SK-N-SH treated with all-trans-retinoic acid at 6 μM for 48 hours (cell line): ENCODE measurements at regions not wholly inside any gene's neighbourhood (a gene's known extent, or its start where the extent isn't known, plus 50 kb on each side); places are given as distances from the start of the nearest gene placed in this dataset.

Source experiments
- PPARA ChIP-seq: fragments of 250-450 bp; sonication (Bioruptor Pico); IDR thresholded peaks from 2 replicates; pipeline ENCODE4 v1.5.0; 2020; ENCODE audit warnings: mild to moderate bottlenecking, borderline replicate concordance
- SNAI2 ChIP-seq: fragments of 250-450 bp; sonication (Bioruptor Pico); IDR thresholded peaks from 2 replicates; pipeline ENCODE4 v1.5.0; 2020; ENCODE audit warnings: mild to moderate bottlenecking, moderate library complexity
- TOX ChIP-seq: fragments of 250-450 bp; sonication (Bioruptor Pico); IDR thresholded peaks from 2 replicates; pipeline ENCODE4 v1.8.0; 2021; ENCODE audit warnings: mild to moderate bottlenecking, moderate library complexity, borderline replicate concordance
- TF ChIP-seq, protein P1 (sequence below): fragments of 250-450 bp; sonication (Bioruptor Pico); IDR thresholded peaks from 2 replicates; pipeline ENCODE4 v1.8.0; 2020; ENCODE audit warnings: mild to moderate bottlenecking, moderate library complexity, borderline replicate concordance

- TF ChIP-seq SNAI2 (CRISPR knock-in tag): no peak
- TF ChIP-seq, protein P1, sequence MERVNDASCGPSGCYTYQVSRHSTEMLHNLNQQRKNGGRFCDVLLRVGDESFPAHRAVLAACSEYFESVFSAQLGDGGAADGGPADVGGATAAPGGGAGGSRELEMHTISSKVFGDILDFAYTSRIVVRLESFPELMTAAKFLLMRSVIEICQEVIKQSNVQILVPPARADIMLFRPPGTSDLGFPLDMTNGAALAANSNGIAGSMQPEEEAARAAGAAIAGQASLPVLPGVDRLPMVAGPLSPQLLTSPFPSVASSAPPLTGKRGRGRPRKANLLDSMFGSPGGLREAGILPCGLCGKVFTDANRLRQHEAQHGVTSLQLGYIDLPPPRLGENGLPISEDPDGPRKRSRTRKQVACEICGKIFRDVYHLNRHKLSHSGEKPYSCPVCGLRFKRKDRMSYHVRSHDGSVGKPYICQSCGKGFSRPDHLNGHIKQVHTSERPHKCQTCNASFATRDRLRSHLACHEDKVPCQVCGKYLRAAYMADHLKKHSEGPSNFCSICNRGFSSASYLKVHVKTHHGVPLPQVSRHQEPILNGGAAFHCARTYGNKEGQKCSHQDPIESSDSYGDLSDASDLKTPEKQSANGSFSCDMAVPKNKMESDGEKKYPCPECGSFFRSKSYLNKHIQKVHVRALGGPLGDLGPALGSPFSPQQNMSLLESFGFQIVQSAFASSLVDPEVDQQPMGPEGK: no peak
- no peak for TF ChIP-seq TOX (CRISPR knock-in tag)
- TF ChIP-seq PPARA (CRISPR knock-in tag): no peak
These were observed 74.2 kb upstream of the ATP2B1 start for GRCh38 chr12:89782807-89783206.
